Amygdala (tissue), 56 donors: ENCODE measurements at regions not wholly inside any gene's neighbourhood (a gene's known extent, or its start where the extent isn't known, plus 50 kb on each side); places are given as distances from the start of the nearest gene placed in this dataset.

Experiments used
- DNase-seq, 56 donors: peaks; one replicate each; lab custom pipeline; 2025; lab: John Stamatoyannopoulos, UW

DNA sequence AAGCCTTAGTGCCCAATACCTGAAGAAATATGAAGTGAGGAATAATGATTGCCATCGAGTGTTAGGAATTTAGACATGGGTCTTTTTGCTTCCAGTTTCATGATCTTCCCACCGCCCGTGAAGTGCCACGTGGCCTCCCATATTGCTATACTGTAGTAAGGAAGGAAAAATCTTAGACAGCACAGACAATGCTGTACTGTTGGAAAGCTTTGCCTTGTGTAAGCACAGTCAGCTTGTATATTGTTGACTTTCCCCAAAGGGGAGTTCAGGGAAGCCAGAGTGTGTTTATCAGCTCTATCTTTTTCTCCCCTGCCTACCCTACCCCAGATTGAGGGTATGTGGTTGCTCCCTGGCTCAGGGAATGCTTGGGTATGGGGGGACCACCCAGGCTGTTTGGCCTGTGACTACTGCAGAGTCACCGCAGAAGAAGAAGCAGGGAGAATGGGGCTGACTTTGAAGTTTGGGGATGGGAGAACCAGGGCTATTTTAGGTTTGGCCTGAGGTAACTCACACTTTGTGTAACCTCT, 161.8 kb upstream of the MEF2C start:
- DNase-seq = no peak

DNA sequence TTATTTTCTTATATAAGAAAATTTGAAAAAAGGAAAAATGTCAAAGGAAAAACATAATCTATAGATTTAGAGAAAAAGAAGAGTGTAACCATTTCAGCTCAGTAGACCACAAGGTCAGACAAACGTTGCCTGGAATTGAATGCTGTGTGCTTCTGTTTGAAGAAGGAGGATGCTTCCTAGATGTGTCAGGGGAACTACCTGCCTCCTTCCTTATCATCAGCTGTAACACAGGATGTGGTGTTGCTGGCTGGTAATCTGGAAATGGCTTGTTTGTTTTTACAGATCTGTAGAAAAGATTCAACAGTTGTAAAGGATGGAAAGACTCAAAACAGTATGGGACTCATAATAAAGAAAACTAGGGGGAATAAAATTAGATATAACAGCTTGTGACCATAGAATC, 160.7 kb upstream of the MEF2C start:
- DNase-seq = no peak

DNA sequence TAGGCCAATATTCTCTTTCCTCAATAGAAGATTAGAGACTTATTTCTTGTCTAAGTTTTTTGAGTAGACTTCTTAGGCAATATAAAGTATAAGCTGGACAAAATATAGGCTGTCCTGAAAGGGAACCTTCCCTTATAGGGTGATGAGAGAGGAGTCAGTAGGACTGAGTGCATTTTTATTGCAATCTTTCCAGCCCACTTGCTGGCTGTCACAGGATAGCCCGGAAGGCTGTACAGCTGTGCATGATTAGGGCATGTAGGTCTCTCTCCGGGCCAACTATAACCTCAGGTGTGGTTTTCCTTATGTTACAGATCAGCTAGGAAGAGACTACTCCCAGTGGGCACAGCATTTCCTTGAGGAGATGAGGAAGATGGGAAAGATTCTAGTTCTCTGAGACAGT, 159.8 kb upstream of the MEF2C start:
- no peak for DNase-seq

DNA sequence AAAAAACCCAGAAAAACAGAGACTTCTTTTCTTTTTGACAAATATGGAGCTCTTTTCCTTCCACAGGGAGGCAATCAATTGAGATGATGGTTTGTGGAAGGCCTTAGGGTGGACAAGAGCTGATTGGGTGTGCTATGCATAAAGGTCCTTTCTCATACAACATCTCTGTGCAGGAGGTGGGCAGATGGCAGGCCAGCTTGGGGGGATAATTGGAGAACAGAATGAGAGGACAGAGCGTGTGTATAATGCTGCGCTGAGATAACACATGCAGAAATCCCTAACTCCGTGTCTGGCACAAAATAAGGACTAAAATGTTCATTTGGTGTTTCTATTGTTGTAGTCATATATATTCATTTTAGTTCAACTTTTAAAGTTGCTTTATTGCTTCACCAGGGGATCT, 159.0 kb upstream of the MEF2C start:
- no peak for DNase-seq

DNA sequence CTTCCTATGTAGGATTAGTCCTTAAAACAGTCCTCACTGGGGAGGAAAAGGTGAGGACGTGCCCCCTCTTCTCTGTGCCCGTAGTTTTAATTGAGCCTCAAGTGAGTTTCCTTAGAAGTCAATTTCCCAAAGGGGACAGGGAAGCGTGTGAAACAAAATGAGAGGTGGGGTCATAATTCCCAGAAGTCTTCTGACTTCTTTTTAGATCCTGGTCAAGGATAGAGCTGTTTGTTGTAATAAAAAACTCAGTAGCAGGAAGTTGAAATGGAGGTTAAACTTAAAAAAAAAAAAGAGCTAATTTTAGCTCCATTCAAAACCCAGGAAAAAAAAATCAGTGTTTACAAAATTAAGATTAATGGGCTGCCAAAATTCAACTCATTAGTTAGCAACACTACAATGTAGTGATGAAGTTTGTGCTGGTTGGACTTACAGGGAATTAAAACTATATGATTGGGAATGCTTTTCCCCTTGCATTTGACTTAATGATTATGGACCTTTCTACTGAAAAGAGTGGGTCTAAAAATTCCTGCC, 158.3 kb upstream of the MEF2C start:
- no peak for DNase-seq

DNA sequence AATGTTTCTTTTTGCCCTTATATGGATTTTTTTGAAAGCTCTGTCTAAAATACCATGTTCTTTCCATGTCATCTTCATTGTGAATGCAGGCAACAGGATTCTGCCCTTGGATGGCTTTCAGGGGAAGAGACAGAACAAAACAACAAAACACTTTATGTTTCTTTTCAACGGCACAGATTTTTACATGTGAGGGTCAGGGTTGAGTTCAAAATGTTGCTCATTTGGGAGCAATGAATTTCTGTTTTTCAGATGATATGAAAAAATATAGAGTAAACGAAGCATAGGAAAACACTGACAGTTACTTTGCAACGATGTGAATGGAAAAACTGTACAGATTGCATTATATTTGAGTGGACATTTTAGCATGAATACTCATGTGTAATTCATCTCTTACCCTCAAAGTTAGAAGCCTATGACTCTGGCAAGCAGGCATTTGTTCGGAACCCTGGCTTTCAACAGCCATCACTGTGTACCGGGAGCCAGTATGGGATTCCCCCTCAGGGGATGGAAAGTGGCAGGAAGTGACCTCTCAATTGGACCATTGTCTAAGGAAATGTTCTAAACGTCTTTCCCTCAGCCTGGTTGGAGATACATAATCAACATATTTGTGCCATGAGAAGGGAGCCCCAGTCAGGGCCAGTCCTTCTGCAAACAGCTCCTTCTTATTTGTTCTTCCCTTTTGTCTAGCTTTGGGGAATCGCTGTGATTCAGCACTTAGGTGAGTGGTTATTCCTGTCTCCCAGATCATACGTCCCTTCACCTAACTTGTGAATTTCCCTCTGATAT, 153.9 kb upstream of the MEF2C start:
- no peak for DNase-seq

DNA sequence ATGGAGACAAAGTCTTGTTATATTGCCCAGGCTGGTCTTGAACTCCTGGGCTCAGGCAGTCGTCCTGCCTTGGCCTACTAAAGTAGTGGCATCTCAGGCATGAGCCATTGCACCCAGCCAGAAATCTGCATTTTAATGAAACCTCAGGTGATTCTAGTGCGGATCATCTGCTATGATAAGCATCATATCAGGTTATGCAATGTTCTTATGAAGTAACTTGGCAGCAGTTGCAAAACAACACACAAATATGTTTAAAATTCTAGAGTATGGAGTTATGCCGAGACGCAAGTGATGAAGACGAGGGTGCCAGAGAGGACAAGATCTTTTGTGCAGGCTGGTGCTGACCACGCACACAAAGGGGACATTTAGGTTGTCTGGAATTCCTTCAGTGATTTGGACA, 153.2 kb upstream of the MEF2C start:
- DNase-seq = no peak

DNA sequence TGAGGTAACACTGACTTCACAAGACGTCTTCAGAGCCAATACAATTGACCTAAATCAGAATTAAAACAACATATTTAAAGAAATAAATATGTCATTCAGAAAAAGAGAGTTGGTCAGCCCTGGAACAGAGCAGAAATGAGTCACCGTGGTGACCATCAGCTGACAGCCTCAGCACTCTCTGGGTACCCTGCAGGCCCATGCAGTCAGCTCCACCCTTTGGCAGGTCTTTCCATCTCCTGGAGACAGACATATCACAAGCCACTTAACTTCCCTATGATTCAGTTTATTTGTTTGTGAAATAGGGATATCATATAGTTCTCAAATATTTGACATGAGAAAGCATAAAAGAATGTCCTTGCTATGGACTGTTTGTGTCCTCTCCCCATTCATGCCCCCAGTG, 151.6 kb upstream of the MEF2C start:
- DNase-seq = no peak

DNA sequence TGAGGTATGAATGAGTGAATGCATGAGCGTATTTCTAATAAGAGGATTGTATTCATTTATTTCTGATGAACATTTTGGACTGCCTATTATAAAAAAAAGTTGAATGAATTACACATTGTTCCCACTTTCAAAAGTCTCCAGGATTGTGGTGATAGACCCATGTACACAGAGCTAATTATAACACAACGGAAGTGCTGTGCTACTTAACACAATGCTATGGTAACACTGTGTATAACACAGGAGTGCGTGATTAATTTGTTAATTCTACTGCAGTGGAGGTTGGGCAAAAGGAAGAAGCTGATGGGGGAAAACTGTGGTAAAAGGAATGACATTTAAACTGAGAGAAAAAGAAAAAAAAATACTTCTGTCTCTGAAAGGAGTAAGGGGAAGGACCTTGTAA, 147.8 kb upstream of the MEF2C start:
- no peak for DNase-seq

DNA sequence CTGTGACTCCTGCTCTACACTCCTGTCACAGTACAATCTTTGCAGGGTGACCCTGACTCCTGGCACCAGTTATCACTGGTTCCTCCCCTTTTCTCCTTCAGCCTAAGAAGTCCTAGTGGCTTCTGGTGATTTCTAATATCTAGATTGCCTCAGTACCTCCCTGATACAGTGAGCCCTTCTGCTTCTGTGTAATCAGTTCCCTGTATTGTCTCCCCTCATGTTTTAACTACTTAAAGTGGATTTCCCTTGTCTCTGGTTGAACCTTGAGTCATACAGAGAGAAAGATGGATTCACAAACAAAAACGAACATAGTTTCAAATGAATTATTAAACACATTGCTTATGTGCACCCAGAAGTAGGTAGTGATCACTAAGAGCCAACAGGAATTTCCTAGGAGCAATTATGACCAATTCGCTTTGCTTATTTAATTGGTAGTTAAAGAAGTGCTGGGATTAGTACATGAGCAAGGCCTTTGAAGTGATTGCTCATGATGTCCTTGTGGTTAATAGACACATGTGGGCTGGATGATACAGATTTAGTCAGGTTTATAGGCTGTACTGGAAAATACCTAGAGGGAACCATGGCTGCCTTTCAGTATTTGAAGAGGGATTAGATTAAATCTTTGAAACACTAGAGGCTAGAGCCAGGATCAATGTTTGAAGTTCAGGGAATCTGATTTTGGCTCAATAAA, 145.8 kb upstream of the MEF2C start:
- DNase-seq = no peak

DNA sequence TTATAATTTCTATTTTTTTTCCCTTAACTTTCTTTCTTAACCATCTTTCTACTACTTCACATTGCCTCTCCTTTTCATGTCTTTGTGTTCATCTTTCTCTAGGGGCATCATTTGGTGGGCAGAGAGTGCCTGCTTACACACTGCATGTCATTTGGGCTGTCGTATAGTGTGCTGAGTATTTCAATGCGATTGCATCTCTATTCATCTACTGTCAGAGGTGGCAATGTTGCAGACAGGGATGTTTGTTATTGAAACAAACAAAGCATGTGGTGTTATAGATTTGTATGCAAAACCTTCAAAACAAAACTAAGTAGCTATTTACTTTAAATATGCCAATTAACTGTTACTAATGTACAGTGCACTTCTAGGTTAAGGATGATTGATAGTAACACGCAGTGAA, 141.1 kb upstream of the MEF2C start:
- no peak for DNase-seq

DNA sequence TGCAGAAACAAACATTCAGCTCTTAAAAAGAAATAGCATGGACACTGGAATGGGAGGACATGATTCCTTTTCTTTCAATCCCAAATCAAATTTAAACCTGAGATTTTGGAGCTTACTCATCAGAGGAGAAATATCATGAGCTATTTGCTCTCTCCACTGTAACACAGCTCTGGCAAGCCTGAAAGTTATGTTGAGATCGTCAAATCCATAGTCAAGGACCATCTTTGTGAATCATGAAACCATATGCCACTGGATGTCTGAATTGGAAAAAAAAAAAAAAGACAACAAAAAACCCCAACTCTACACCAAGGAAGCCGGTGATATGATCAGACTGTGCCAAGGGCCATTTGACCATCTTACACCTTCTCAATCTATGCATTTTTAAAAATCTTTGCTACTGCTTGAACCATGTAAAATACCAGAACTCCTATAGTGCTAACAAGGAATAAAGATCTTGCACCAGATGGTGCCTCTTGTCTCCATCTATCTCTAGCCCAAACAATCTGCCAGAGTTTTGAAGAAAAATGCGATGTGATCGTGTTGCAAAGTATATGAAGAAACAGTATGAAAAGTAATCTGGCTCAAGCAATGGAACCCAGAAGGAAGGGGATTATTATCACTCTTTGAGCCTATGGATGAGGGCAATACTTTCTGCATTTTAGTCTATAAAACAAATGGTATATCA, 138.1 kb upstream of the MEF2C start:
- DNase-seq = no peak

DNA sequence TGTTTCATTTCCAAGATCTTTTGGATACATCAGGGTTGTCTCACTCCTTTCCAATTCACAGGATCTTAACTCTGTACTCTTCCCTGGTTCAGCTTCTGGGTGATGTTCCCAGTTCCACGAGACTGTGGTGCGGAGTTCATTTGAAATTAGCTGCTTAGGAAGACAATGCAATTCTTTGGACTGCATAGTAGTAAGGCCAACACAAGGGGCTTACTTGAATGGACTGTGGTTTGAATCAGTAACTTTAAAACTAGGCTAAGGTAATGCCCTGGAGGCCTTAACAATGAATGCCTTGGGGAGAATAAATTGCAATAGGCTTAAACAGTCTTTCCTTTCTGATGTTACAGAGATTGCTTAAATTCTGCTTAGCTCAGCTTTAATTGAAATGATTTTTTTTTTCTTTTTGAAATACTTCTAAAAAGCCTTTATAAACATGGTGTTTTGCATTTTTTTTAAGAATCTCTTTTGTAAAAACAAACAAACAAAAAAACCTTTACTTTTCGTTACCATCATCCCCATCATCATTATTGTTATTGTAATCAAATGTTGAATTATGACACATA, 133.8 kb upstream of the MEF2C start:
- DNase-seq = no peak

DNA sequence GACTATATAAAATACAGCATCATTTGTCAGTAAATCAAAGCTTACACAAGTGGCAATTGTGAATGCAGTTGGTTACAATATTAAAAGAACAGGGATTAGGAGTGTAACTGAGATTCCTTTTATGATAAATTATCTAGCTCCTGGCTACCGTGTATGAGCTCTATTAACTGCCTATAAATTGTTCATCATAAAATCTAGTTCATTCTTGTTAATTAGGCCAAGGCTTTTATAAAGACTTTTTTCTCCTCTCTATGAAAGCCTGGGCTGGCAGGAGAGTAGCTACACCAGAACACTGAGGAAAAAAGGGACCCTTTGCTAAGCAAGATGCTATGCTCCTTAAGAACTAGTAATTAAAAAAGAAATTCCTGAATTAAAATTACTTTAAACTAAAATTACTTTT, 132.4 kb upstream of the MEF2C start:
- DNase-seq = no peak

DNA sequence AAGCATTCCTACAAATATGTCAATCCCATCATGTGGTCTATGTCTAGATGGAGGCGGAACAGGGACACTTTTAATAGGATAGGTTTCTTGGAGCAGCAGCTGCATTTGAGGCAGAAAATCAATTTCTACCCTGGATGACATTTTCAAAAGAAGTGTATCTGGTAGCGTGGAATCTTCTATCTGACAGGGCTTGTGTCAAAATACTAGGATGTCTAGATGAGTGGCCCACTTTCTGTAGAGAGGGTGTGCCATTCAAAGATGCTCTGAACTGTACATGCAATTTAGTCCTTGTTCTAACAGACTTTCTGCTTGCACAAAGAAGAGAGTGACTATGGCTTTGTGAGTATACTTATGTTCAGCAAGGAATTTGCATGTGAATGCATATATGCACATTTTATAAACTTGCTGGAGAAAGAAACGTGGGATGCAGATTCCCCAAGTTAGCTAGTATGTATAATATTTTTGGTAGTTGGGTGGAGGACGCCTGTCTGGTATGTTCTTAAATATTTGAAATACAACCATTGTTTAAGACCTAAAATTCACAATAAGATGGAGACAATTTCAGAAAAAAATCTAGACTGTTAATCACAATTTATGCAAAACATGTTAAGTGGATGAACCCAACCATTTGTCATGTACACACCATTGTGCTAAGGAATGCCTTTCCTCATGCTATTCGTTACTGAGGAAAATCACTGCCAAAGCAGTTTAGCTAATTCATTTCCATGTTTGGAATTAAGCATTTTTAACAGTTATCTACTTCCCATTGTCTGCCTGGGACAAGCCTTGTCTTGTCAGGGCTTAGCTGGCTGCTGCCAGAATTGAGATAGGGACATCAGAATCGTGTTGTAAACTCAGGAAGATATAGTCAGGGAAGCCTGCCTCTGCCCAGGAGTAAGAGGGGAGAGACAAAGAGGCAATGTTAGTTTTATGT, 129.1 kb upstream of the MEF2C start:
- DNase-seq = no peak

DNA sequence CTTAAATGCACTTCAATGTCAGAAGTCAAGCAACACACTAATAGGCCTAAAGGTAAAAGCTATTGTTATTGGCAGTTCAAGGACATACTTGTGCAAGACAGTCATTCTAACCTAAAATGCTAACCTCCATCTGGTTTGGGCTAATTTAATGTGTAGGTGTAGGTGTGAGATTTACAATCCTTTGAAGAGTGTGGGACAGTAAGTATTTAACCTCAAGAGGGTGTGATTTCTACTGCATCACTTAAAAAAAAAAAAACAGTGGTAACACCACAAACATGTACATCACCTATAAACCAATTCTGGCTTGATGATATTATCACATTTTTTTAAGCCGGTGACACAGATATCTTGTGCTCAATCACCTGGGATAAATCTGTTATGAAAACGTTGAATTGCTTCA, 127.5 kb upstream of the MEF2C start:
- no peak for DNase-seq

DNA sequence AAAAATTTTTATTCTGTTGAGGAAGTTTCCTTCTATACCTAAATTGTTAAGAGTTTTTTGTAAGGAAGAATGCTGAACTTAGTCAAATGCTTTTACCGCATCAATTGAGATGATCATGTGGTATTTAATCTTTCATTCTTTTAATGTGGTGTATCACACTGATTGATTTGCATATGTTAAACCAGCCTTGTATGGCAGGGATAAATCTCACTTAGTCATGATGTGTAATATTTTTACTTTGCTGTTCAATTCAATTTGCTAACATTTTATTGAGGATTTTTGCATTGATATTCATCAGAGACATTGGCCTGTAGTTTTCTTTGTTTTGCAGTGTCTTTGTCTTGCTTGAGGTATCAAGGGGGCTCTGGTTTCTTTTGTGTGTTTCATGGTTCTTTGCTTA, 125.3 kb upstream of the MEF2C start:
- no peak for DNase-seq

DNA sequence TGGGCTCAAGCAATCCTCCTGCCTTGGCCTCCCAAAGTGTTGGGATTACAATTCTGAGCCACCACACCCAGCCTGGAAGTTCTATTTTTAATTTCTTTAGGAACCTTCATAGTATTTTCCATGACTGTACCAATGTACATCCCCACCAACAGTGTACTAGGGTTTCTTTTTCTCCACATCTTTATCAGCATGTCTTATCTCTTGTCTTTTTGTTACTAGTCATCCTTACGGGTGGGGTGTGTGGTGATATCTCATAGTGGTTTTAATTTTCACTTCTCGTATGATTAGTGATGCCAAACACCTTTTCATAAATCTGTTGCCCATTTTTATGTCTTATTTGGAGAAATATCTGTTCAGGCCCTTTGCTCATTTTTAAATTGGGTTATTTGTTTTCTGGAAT, 123.0 kb upstream of the MEF2C start:
- DNase-seq = no peak

DNA sequence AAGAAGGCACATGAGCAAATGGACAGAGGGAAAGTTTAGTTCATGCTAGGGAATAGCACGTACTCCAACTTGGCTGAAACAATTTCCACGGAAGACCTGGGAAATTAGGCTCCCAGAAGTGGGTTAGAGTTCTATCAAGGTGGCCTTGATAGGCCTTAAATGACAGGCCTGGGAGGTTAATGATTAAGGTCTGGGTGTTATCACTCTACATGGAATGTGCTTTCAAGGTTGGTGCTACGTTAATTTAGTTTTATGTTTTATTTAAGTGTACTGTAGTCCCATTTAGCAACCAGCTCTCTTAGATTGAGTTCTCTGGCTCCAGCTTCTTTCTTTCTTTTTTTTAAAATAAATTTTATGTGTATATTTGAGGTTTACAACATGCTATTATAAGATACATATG, 121.4 kb upstream of the MEF2C start:
- DNase-seq = no peak

DNA sequence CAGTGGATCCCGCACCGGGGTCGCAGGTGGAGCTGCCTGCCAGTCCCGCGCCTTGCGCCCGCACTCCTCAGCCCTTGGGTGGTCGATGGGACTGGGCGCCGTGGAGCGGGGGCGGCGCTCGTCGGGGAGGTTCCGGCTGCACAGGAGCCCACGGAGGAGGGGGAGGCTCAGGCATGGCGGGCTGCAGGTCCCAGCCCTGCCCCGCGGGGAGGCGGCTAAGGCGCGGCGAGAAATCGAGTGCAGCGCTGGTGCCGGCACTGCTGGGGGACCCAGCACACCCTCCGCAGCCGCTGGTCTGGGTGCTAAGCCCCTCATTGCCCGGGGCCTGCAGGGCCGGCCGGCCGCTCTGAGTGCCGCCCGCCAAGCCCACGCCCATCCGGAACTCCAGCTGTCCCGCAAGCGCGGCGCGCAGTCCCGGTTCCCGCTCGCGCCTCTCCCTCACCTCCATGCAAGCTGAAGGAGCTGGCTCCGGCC, 120.6 kb upstream of the MEF2C start:
- DNase-seq = no peak
